HUES6 (cell line): ENCODE measurements at regions not wholly inside any gene's neighbourhood (a gene's known extent, or its start where the extent isn't known, plus 50 kb on each side); places are given as distances from the start of the nearest gene placed in this dataset.
"Not testable (repeated sequence)": the region's sequence is repeated elsewhere in the genome, so short reads cannot be mapped to it uniquely, and the experiment has no call there.

ENCODE experiments used
- H3K27ac ChIP-seq: 2 replicates; pipeline ENCODE4 v1.7.0; 2013; ENCODE audit warnings: low read depth, mild to moderate bottlenecking, low read length, inconsistent platforms
- H3K27me3 ChIP-seq: 2 replicates; pipeline ENCODE4 v1.6.1; 2013; ENCODE audit warnings: low read length; ENCODE audit not compliant: control insufficient read depth, insufficient read depth
- H3K36me3 ChIP-seq: 2 replicates; pipeline ENCODE4 v1.6.1; 2013; ENCODE audit warnings: low read length; ENCODE audit not compliant: control insufficient read depth, insufficient read depth
- H3K4me1 ChIP-seq: 2 replicates; pipeline ENCODE4 v1.6.1; 2013; ENCODE audit warnings: low read length; ENCODE audit not compliant: control insufficient read depth, insufficient read depth
- H3K4me3 ChIP-seq: 2 replicates; pipeline ENCODE4 v1.5.1; 2013; ENCODE audit warnings: low read depth, low read length
- H3K9ac ChIP-seq: one replicate; pipeline ENCODE4 v1.6.1; 2013; ENCODE audit warnings: mild to moderate bottlenecking, low read length
- H3K9me3 ChIP-seq: 2 replicates; pipeline ENCODE4 v1.6.1; 2013; ENCODE audit warnings: low read depth, low read length; ENCODE audit not compliant: control insufficient read depth, insufficient read depth

DNA sequence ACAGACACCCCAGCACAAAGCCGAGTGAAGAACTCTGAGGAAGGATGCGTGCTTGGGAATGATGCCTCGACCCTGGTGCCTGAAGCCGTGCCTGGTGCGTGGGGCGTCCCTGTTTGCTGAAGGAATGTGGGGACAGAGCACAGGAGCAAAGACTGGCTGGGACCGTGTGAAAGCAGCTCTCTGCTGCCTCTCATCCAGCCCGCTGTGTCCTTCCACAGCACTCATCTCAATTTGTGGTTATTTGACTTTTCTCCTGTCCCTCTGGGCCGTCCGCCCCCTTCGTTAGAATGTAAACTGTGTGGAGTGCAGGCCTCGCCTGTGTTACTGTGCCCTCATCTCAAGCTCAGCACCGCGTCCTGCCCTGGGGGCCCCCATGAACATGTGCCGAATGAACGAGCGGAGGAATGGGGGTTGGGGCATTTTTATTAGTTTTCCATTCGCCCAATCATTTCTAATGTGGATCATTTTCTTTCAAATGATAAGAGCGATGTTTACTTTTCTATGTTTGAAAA is 155.5 kb downstream of the NPIPB11 start:
- not testable (repeated sequence) for H3K36me3 ChIP-seq, H3K27ac ChIP-seq, H3K4me1 ChIP-seq, H3K27me3 ChIP-seq, H3K4me3 ChIP-seq, H3K9ac ChIP-seq, H3K9me3 ChIP-seq

DNA sequence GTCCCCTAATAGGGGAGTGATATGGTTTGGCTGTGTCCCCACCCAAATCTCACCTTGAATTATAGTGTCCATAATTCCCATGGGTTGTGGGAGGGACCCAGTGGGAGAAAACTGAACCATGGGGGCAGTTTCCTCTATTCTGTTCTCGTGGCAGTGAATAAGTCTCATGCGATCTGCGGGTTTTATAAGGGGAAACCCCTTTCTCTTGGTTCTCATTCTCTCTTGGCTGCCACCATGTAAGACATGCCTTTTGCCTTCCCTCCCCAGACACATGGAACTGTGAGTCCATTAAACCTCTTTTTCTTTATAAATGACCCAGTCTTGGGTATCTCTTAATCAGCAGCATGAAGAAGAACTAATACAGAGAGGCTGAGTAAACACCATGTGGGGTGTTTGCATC is 156.0 kb downstream of the NPIPB11 start:
- H3K4me1 ChIP-seq, H3K9ac ChIP-seq: not testable (repeated sequence)

DNA sequence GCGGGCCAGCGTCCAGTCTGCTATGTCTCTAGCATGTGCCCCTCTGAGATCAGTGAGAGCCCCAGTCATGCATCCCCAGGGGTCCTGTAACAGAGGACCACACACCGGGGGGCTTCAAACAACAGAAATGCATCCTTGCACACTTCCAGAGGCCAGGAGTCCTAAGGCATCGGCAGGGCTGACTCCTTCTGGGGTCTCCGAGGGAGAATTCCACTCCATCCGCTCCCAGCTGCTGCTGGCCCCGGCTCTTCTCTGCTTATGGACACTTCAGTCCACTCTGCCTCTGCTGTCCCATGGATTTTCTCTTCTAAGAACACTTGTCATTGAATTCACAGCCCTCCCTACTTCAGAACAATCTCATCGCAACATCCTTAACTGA is 157.6 kb downstream of the NPIPB11 start:
- not testable (repeated sequence) for H3K4me1 ChIP-seq, H3K9me3 ChIP-seq, H3K9ac ChIP-seq, H3K36me3 ChIP-seq, H3K27ac ChIP-seq, H3K4me3 ChIP-seq, H3K27me3 ChIP-seq

More for the DNA sequence above, 156.0 kb downstream of the NPIPB11 start:
- not testable (repeated sequence) for H3K27ac ChIP-seq, H3K9me3 ChIP-seq, H3K36me3 ChIP-seq, H3K4me3 ChIP-seq, H3K27me3 ChIP-seq

DNA sequence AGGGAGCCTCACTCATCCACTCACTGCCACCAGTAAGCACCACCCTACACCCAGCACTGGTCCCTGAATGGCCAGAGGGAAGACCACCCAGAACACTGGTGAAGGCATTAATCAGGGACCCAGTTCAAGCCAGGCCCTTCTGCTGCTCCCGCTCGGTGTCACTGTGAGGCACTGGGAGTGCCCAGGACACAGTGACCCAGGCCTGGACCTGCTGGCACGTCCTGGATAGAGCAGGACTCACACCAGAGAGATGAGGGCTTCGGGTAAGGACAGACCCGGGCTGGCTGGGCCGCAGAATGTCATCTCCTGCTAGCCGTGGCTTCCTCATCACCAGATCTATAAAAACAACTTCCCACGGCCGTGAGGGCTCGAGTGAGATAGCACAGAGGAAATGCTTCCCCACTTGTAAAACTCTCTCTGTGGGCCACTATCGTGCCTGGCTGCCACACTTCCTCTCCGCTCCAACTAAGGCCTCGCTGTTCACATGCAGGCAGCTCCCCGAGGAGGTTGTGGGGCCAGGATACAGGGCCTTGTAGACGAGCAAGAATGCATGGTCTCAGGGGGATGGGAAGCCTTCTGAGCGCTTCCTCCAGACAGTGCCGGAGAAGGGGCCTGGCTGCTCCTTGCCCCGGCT is 158.1 kb downstream of the NPIPB11 start:
- not testable (repeated sequence) for H3K27me3 ChIP-seq, H3K4me1 ChIP-seq, H3K9ac ChIP-seq, H3K27ac ChIP-seq, H3K4me3 ChIP-seq, H3K9me3 ChIP-seq, H3K36me3 ChIP-seq

DNA sequence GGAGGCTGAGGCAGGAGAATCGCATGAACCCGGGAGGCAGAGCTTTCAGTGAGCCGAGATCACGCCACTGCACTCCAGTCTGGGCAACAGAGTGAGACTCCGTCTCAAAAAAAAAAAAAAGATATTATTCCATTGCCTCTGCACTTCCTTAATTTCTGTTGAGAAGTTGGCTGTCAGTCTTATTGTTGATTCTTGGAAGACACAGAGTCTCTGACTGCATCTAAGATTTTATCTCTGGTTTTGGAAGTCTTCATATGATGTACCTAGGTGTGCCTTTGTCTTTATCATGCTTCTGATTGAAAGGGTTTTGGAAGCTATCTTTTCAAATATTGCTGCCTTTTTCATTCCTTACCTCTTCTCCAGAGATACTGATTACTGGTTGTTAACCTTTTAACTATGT is 160.4 kb downstream of the NPIPB11 start:
- H3K36me3 ChIP-seq: not testable (repeated sequence)

DNA sequence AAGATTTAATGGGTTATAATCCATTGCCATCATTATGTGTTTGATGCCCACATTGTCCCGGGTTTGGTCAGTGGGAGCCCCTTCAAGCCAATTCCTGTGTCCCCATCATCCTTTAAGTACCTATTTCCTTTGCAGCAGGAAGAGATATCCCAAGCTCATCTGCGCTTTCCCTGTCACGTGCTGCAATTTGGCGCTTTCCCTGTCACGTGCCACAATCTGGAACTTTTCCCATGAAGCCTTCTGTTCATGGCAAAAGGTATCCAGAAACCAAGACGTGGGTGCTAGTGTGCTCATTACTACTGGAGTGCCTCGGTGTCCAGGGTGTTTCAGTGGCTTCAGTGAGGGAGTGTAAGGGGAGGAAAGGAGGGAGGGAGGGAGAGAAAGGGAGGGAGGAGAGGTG is 168.5 kb downstream of the NPIPB11 start:
- H3K27ac ChIP-seq: no peak overlapping the region
- no peaks in the 10 kb centered on the region for H3K27me3 ChIP-seq
- no peaks in the 10 kb centered on the region for H3K4me1 ChIP-seq
- no peak overlapping the region for H3K4me3 ChIP-seq
- H3K36me3 ChIP-seq: no peaks in the 10 kb centered on the region
- H3K9ac ChIP-seq: no peak overlapping the region
- peaks cover 3% of the 10 kb centered on the region; the same call in 1 of the 2 replicates for H3K9me3 ChIP-seq

More for the DNA sequence above, 160.4 kb downstream of the NPIPB11 start:
- H3K4me3 ChIP-seq, H3K4me1 ChIP-seq, H3K9ac ChIP-seq, H3K9me3 ChIP-seq, H3K27ac ChIP-seq, H3K27me3 ChIP-seq: not testable (repeated sequence)

DNA sequence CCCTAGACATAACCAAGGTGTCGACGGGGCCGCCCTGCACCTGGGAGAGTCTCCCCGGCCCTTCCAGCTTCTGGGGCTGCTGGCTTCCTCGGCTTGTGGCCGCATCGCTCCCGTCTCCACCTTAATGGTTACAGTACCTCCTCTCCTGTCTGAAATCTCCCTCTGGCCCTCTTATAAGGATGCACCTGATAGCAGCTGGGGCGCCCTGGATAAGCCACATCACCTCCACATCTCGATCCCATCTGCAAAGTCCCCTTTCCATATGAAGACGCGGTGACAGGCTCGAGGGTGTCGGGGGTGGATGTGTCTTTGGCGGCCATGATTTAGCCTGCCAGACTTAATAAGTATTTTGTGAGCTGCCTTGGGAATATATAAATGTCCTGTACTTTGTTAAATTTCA is 169.0 kb downstream of the NPIPB11 start:
- H3K9ac ChIP-seq, H3K36me3 ChIP-seq, H3K4me3 ChIP-seq, H3K4me1 ChIP-seq, H3K27me3 ChIP-seq, H3K9me3 ChIP-seq, H3K27ac ChIP-seq: not testable (repeated sequence)

DNA sequence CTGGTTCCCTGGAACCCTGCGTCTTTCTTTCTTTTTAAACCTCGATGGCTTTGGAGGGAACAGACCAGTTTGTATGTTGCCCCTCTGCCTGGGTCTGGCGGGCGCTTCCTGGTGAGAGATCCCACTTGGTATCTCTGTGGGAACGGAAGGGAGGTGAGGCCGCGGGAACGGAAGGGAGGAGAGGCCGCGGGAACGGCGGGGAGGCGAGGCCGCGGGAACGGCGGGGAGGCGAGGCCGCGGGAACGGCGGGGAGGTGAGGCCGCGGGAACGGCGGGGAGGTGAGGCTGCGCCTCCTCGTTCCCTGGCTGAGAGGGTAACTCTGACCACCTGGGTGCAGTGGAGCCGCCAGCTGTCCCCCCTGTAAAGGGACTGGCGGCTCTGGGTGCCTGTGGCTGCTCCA is 169.5 kb downstream of the NPIPB11 start:
- not testable (repeated sequence) for H3K9ac ChIP-seq, H3K4me3 ChIP-seq, H3K27ac ChIP-seq, H3K4me1 ChIP-seq, H3K36me3 ChIP-seq, H3K27me3 ChIP-seq, H3K9me3 ChIP-seq

DNA sequence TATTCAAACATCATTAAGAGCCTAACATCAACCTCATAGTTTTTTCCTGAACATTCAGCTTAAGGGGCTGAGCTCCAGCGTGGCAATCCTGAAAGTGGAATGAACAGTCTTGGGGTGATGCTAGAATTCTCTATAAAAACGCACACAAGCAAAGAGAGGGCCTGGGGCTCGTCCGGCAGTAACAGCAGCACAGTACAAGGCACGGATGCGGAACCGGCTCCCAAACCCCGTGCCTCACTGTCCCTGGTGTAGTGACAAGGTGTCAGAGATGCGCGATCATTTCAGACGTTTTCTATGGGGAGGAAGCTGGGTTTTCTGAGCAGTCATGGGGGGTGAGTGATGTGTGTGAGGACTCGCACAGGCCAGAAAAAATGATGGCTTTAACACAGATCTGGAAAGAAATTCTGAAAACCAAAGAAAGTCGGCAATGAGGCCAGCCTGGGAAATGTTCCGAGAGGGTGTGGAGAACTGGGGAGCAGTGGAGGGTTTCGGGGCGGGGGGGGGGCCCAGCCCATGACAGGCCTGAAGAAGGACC is 170.6 kb downstream of the NPIPB11 start:
- H3K9me3 ChIP-seq, H3K27ac ChIP-seq, H3K4me3 ChIP-seq, H3K9ac ChIP-seq, H3K4me1 ChIP-seq, H3K27me3 ChIP-seq, H3K36me3 ChIP-seq: not testable (repeated sequence)

DNA sequence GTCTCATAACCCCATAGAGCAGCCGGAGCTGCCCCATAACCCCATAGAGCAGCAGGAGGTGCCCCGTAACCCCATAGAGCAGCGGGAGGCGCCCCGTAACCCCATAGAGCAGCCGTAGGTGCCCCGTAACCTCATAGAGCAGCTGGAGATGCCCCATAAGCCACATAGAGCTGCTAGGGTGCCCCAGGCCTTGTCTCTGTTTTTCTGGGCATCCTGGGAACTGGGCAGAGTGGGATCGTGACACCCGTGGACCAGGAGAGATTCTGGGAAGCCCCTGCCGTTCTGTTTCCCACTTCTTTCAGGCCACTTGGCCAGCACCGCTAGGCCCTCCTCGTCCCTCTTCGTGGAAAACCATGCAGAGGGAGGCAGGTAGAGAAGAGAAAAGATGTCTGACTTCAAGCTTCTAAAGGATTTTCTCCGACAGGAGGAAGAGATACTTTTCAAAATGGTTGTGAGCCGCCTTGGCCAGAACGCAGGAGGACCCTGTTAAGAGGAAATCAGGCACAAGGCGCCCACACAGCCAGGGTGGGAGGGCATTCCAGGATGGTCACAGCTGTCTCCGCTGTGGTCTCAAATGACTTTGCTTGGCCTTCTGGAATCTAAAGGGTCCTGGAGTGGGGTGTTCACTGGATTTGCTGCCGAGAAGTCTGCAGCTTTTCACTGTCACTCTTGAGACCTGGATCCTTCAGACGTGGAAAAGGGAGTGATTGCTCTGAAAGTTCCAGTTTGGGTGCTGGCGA is 171.8 kb downstream of the NPIPB11 start:
- not testable (repeated sequence) for H3K27me3 ChIP-seq, H3K36me3 ChIP-seq, H3K9me3 ChIP-seq, H3K4me1 ChIP-seq, H3K4me3 ChIP-seq, H3K27ac ChIP-seq, H3K9ac ChIP-seq

DNA sequence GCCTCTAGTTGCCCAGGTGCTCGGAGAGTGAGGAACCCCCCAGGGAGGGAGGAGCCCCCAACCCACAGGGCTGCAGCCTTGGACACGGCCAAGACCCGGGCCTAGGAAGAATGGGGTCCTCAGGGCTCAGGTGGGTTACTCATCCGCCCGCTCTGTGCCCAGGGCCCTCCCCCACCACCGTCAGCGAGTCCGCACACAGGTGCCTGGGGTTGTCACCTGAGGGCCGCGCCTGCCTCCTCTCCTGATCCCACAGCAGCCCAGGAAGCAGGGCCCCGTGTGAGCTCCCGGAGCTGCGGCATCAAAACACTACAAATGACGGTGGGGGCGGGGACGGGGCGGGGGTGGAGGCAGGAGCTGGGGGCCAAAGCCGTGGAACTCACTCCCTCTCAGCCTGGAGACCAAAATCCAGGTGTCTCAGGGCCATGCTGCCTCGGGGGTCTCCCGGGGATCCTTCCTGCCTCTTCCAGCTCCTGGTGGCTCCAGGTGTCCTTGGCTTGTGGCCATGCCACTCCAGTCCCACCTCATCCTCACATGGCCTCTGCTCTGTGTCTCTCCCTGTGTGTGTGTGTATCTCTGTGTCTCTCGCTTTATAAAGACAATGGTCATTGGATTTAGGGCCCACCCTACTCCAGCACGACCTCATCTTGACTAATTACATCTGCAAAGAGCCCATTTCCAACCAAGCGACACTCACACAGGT is 172.7 kb downstream of the NPIPB11 start:
- not testable (repeated sequence) for H3K27ac ChIP-seq, H3K9me3 ChIP-seq

More for the DNA sequence above, 172.7 kb downstream of the NPIPB11 start:
- not testable (repeated sequence) for H3K36me3 ChIP-seq, H3K4me1 ChIP-seq, H3K4me3 ChIP-seq, H3K9ac ChIP-seq, H3K27me3 ChIP-seq
